GM21447 (cell line): ENCODE measurements at regions not wholly inside any gene's neighbourhood (a gene's known extent, or its start where the extent isn't known, plus 50 kb on each side); places are given as distances from the start of the nearest gene placed in this dataset.
"Not testable (repeated sequence)": the region's sequence is repeated elsewhere in the genome, so short reads cannot be mapped to it uniquely, and the experiment has no call there.

ENCODE experiments used
- ATAC-seq: cut with Tn5 transposase; IDR thresholded peaks from one replicate; pipeline ENCODE4 v1.9.1; 2021; ENCODE audit not compliant: unreplicated experiment

DNA sequence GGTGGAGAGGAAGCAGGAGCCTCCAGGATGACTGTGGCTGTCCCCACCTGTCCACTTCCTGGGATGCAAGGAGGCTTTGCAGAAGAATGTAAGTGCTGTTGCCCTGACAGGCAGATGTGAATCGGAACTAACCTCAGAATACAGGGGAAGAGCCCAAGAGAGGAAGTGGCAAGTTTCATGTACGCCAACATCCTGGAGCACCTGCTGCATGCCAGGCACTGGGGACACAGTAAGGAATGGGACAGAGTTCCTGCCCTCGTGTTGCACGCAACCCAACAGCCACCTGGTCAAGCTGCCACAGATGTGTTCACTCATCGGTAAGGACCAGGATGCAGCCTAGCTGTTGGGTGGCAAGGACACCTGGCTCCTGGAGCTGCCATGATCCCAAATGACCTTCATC is 98.6 kb upstream of the RPL38 start:
- ATAC-seq: no peak

DNA sequence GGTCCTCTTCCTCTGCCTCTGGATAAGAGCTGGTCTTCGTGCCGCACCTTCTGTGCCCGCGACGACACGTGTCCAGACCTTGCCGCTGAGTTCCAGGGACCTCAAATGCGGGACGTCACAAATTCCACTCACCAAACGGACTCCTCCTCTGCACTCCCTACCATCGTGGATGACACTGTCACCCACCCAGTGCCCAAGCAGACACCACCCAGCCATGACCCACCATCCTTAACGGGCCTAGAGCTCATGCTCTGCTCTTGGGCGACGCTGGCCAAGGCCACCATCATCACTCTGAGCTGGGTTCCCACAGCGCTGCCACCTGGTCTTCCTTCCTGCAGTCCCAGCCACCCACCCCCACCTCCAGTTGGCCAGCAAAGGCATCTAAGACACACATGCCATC is 96.4 kb upstream of the RPL38 start:
- ATAC-seq: no peak

DNA sequence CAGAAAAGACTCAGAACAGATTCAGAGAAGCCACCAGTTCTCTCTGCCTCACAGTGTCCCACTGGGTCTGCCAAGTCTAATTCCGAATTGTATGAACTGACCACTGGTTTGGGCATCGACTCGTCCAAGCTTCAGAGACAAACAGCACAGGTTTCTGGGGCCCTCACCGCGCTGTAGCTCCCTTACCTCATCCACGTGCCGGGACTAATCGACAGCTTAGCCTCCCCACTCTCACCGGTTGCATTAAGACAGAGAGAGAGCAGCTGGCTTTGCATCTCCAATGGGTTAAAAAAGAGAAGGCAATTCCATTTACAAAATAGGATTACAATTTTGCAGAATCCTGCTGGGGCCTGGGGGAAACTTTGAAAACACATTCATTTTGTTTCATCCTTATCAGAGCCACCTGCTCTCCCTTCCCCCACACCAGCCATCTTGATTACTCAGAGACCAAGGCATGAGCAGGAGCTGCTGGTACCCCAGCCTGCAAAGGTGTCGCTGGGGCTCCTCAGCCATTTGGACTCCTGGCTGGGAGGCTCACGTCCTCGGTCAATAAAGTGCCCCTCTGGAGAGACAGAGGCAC is 95.3 kb upstream of the RPL38 start:
- no peak for ATAC-seq

DNA sequence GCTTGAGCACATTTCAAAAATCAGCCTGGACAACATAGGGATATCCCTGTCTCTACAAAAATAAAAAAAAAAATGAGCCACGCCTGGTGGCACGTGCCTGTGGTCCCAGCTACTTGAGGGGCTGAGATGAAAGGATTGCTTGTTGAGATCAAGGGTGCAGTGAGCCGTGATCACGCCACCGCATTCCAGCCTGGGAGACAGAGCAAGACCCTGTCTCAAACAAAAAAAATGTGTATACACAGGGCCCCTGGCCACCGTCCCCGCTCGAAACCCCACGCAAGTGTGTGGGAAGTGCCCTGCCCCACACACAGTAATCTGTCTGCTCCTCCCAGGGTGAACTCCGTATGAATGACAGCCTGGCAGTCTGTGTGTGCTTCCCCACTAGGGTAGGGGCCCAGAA is 93.0 kb upstream of the RPL38 start:
- ATAC-seq: no peak

DNA sequence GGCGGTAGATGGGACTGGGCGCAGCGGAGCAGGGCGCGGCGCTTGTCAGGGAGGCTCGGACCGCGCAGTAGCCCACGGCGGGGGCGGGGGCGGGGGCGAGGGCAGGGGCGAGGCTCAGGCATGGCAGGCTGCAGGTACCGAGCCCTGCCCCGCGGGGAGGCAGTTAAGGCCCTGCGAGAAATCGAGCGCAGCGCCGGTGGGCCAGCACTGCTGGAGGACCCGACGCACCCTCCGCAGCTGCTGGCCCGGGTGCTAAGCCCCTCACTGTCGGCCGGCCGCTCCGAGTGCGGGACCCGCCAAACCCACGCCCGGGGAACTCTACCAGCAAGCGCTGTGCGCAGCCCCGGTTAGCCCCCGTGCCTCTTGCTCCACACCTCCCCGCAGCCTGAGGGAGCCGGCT is 90.2 kb upstream of the RPL38 start:
- no peak for ATAC-seq

DNA sequence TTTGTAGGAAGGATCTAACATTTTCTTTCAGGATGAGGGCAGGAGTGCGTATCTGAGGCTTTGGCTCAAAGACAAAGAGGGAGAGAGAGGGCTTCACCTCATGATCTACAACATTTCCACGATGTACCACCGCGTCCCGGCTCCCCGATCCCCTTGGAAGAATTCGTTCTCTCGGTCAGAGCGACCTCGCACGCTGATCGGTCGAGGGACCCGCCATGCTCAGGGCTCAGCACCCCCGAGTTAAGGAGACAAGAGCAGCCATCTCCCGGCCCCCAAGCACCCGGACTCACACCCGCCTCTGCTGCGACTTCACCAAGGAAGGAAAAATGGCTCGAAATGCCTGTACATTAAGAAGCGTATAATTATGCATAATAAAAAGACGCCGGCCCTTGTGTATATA is 89.5 kb upstream of the RPL38 start:
- ATAC-seq: no peak

DNA sequence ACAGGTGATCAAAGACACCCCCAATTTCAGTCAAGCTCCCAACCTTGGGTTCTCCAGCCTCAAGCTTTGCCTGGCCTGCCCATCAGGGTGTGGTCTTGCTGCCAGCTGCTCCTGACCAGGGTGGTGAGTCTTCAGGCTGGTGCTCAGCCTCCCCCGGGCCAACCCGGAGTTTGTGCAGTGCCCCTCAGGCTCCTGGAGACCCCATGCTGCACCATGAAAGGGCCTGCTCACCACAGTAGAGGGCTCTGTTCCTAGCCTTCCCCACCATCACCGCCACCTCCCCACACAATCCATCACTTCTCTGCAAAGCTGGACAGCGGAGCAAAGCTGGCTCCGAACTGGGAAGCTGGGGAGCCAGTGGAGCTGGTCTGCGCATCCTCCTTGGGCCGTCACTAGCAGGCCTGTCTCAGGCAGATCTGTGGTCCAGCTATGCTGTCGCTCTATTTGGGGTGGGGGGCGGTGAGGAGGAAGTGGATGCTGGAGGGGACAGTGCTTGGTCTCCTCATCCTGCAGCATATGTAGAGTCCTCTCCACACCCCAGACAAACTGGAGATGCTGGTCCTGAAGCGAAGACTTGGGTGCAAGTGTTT is 88.5 kb upstream of the RPL38 start:
- no peak for ATAC-seq

DNA sequence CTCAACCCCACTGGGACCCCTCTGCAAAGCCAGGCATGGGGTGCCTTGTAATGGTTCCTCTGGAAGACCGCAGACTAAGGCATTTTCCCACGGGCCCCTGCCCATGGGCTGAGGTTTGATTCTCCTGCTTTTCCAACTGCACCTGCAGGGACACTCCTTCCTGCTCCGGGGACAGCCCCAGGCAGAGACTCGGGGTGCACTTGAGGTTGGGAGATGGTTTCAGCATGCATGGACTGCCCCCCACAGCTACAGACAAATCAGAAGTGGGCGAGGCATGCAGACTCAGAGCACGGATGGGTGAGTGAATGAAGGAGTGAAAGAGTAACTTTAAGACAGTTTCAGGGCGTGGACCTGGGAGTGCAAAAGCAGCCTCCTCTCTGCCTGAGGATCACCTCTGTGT is 87.9 kb upstream of the RPL38 start:
- ATAC-seq: no peak

DNA sequence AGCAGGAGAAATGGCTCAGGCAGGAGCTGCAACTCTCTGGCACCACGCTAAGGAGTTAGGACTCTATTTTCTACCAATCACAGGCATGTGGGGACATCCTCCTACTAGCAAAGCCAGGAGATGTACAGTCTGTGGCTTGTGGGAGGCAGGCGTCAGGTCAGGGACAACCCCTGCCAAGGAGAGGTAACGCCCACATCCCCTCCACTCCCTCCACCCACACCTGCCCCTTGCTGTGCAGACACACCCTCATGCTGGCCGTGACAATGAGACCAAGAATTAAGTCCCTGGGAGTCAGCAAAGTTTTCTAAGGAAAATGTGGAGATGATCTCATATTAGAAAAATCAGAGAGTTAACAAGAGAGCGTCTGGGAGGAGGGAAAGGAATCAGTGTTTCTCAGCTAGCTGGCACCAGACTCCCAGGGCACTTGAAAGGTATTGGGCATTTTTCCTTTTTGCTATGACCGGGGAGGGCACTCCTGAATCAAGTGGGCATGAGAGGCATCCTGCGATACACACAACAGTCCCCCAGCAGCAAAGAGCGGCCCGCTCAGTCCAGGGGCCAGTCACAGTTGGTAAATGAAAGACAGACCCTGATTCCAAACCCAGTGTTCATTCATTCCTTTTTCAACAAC is 87.3 kb upstream of the RPL38 start:
- no peak for ATAC-seq

DNA sequence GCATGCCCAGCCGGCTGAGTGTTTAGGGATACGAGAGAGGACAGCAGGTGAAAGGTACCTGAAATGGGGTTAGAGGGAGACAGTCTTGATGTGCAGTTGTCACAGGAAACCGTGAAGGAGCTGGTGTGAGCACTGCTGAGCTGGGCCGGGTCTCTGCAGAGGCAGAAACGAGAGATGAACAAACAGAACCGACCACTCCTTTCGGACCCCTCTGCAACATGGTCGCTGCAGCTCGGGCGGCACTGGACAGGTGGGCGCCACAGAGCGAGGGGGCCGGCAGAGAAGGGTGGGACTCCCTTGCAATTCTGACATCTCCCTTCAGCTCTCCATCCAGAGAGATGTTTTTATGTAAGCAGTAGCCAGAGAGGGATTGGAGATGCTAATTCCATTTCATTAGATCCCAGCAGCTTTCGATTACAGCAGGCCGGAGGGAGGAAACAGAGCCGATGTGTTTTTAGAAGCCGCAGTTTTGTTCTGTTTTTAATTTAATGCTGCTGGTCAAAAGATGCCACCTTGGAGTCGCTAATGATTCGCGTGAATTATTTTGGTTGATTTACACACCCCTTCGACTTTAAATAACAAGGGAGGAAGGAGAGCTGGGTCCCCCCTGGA is 86.3 kb upstream of the RPL38 start:
- ATAC-seq: no peak

DNA sequence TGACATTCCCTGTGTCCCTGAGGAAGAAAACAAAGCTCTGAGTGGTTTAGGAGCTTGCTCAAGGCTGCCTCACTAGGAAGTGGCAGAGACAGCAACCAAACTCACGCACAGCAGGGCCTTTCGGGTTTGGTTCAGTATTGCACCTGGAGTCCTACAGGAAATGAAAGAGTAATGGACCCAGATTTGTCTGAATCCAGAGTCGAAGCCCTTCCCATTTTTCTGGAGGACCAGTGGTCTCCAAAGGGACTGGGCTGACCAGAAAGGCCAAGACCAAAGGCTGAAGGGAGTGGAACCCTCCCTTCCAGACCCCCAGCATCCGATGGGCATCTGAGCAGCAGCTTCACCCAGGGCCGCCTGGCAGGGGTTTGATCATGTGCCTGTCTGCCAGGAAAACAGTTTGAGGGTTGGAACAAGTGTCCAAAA is 85.5 kb upstream of the RPL38 start:
- no peak for ATAC-seq

DNA sequence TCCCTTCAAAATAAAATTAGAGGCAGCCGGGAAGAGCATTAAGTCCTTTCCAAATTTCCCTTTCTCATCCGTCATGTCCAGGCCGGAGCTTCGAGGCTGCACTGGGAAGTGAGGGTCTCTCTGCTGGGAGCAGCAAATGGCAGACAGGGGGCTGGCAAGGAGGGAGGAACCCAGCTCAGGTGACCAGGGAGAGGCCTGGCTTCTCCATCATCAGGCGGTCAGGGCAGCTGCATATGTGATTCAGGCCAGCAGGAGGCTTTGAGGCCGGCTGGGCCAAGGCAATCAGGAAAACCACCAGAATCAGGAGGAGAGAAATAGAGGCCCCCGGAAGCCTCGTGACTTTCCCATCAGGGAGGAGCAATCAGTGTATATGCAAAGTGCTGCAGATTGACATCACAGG is 85.0 kb upstream of the RPL38 start:
- no peak for ATAC-seq

DNA sequence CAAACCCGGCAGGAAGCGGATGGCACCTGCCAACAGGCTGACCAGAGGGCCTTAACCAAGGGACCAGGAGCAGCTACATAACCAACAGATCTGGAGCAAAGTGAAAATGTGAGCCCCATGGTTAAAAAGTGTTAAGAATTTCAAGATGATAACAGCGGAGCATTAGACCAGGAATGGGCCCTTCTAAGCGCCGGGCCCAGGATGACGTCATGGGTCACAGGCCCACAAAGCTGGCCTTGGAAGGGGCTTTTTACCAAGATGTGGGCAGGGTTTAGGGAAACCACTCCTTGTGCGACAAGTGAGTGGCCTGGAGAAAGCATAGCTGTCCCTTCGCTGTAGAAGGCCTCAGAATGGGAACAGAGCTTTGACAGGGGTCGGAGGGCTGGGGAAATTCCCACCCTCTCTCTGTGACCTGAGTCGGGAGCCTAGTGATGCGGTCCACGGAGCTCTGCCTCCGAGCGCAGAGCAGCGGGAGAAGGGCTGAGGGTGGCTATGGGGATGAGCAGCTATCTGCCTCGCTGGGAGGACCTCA is 84.4 kb upstream of the RPL38 start:
- ATAC-seq: no peak

DNA sequence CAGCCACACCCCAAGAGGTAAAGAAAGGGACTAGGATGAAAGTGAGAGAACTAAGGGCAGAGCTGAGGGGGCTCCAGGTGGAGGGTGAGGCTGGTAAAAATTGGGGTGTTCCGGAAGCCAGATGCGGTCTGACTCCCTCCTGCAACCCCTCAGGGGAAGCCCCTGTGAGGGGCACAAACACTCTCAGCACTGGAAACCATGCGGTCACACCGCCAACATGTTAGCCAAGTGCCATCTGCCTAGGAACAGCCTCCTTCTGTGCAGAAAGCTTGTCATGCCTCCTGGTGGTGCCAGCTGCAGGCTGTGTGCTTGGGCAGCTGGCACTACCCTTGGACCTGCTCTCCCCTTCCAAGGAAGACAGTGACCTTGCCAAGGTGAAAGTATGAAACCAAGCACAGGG is 83.5 kb upstream of the RPL38 start:
- no peak for ATAC-seq

DNA sequence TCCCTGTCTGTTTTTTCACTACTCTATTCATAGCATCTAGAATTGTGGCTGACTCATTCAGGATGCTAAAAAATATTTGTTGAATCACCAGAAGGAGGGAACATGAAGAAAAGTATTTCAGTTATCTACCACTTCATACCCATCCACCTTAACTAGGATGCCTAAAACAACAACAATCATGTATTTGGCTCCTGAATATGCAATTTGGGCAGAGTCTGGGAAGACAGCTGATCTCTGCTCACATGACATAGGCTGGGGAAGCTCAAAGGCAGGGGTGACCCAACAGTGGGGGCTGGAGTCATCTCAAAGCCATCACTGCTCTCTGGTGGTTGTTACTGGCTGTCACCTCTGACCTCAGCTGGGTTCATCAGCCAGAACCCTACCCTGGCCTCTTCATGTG is 80.1 kb upstream of the RPL38 start:
- ATAC-seq: no peak

DNA sequence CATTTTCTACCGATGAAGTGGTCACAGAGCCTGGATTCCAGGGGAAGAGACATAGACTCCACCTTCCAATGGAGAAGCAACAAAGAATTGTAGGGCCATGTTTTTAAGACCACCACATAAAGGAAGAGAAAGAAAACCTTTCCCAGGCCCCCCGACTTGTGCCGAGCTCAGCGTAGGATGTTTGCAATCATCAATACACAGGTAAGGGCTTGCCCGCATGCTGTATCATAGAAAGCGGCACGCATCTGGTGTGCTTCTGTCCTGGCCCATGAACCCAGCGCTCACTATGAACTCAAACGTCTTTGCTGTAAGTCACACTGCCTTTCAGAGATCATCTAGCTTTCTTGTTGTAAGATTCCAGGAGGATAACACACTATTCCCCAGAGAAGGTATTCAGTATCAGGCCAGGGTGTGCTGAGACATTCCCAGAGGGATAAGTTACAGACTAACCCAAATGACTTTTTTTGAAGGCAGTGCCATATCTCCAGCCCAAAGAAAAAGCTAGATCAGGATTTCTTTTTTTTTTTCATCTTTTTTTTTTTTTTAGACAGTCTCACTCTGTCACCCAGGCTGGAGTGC is 79.5 kb upstream of the RPL38 start:
- no peak for ATAC-seq

DNA sequence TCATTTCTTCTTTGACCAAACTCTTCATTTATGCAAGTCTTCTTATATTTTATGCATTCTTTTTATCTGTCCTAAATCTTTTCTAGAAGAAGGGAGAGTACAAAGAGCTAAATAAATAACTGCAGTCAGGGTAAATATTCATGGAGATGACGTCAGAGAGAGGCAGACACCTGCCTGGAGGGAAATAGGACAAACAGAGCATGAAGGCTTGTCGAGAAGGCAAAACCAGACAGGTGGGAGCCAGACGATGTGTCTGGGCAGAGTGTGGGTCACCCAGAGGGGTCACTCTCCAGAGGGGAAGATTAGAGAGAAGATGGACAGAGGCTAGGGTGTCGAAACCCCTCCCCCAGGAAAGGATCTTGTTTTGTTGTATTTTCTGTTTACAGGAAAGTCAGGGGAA is 78.3 kb upstream of the RPL38 start:
- no peak for ATAC-seq

DNA sequence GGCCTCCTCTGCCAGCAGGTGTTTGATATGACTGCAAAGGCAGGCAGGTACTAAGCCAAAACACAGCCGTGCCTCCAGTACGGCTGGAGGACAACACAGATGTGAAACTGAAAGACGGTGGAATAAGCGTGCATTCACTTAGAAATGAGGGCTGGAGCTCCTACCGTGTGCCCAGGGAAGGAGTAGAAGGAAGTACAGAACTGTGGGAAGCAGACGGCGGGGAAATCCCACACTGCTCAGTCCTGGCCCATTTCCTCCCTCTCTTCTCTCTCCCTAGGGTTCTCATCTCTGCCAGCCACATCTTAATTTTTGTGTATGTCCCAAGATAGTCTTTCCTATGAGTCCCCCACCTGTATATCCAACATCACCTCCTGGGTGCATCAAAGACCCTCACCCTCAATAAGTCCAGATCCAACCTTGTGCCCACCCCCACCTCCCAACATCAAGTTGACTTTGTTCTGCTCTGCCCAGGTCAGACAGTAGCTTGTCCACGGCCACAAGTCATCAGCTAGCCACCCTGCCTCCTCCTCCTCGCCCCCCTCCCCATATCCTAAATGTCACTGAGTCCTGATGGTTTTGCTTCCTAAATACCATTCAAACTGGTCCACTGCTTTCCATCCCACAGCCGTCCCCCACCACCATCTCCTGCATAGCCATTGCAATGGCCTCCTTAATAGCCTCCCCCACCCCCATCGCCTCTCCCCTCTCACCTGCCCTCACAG is 77.1 kb upstream of the RPL38 start:
- no peak for ATAC-seq

DNA sequence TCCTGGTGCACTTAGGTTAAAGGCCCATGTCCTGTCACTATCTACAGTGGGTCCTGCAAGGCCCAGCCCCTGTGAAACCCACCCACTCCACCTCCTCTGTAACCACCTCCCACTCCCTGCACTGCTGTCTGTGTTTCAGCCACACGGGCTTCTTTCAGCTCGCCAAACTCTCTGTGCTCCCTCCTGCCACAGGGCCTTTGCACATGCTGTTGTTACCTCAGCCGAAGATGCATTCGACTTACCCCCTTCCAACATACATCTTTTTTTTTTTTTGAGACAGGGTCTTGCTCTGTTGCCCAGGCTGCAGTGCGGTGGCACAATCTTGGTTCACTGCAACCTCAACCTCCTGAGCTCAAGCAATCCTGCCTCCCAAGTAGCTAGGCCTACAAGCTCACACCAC is 76.5 kb upstream of the RPL38 start:
- ATAC-seq: no peak

DNA sequence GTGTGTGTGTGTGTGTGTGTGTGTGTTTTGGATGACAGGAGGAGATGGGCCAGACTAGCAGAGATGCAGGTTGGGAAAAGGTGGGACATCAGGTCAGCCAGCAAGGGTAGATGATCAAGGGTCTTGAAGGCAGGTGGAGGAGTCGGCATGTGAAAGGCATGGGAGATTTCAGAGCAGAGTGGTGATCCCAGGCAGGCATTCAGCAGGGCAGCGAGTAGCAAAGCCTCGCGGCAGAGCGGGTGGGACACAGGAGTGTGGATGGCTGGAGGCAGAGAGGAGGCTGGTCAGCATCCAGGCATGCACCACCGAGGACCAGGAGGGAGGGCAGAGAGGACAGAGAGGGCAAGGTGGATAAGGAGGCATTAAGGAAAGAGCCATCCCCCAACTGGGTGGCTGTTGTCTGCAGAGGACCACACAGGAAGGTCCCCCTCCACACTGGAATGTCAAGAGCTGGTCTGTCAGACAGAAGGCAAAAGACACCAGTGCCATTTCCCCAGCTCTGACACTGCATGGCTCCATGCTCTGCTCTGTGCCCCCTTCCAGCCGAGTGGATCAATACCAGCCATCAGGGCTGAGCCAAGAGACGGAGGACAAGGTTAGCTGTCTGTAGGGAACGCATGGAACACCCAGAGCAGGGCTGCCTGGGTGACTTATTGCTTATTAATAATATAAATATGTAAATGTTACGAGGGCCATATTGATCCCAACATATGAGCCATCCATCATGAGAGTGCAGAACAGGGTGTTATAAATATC is 74.8 kb upstream of the RPL38 start:
- no peak for ATAC-seq

DNA sequence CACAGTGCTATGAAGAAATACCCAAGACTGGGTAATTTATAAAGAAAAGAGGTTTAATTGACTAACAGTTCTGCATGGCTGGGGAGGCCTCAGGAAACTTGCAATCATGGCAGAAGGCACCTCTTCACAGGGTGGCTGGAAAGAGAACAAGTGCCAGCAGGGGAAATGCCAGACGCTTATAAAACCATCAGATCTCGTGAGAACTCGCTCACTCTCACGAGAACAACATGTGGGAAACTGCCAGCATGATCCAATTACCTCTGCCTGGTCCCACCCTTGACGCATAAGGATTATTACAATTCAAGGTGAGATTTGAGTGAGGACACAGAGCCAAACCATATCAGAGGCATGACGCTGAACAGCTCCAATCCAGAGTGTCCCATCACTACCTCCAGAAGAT is 73.7 kb upstream of the RPL38 start:
- not testable (repeated sequence) for ATAC-seq
